ENCODE measurements at regions not wholly inside any gene's neighbourhood (a gene's known extent, or its start where the extent isn't known, plus 50 kb on each side); places are given as distances from the start of the nearest gene placed in this dataset.

DNA sequence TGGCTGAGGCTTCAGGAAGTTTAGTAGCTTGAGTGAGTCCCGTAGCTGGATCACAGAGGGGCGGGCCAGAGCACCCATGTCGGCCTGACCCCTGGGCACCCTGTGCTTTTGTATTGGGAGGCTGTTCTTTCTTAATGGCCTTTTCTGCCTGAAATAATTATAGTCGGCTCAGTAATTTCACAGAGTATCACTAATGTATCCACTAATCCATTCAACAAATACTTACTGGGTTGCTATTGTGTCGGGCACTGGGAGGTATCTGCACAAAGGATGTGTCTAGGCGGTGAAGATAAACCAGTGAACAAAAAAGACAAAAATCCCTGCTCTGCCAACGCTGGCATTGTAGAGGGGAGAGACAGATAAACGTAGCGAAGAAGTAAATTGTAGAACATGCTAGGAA is 318.6 kb downstream of the FOXL1 start:
- Mint-ChIP-seq H3K9me3 (no peaks in the 10 kb centered on the region), H3K4me1 (peaks cover 25% of the 10 kb centered on the region), H3K27ac (no peak overlapping the region), H3K4me3 (no peak overlapping the region), H3K27me3 (ENCODE audit: low read depth) (peaks cover 13% of the 10 kb centered on the region), H3K36me3 (no peaks in the 10 kb centered on the region)
- TF ChIP-seq, protein P1, sequence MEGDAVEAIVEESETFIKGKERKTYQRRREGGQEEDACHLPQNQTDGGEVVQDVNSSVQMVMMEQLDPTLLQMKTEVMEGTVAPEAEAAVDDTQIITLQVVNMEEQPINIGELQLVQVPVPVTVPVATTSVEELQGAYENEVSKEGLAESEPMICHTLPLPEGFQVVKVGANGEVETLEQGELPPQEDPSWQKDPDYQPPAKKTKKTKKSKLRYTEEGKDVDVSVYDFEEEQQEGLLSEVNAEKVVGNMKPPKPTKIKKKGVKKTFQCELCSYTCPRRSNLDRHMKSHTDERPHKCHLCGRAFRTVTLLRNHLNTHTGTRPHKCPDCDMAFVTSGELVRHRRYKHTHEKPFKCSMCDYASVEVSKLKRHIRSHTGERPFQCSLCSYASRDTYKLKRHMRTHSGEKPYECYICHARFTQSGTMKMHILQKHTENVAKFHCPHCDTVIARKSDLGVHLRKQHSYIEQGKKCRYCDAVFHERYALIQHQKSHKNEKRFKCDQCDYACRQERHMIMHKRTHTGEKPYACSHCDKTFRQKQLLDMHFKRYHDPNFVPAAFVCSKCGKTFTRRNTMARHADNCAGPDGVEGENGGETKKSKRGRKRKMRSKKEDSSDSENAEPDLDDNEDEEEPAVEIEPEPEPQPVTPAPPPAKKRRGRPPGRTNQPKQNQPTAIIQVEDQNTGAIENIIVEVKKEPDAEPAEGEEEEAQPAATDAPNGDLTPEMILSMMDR (IDR thresholded peaks at IDR 0.05; ENCODE audit: unreplicated experiment) = no peak
- no peak for DNase-seq (ENCODE audit: low spot score in 2 of 2, unreplicated experiment in 2 of 2)

DNA sequence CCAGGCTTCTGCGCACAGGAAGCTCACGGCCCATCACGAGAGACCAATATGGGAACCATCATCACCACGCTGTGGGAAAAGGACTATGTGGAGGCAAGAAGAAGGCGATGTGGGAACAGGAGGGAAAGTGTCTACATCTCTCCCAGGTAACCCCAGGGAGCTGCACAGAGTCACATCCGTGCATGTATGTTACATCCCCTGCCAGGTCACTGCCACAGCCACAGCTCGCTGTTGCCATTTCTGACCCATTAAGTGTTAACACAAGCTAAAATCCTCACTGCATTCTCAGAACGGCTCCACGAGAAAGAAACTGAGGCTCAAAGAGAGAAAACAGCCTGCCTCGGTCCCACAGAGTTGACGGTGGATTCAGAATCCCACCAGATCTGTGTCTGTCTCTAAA is 319.1 kb downstream of the FOXL1 start:
- Mint-ChIP-seq H3K27ac (no peak overlapping the region), H3K4me1 (peaks cover 23% of the 10 kb centered on the region), H3K27me3 (ENCODE audit: low read depth) (peaks cover 11% of the 10 kb centered on the region), H3K4me3 (no peak overlapping the region), H3K36me3 (no peaks in the 10 kb centered on the region), H3K9me3 (no peaks in the 10 kb centered on the region)
- TF ChIP-seq, protein P1 (IDR thresholded peaks at IDR 0.05; ENCODE audit: unreplicated experiment) = no peak
- no peak for DNase-seq (ENCODE audit: low spot score in 2 of 2, unreplicated experiment in 2 of 2)

DNA sequence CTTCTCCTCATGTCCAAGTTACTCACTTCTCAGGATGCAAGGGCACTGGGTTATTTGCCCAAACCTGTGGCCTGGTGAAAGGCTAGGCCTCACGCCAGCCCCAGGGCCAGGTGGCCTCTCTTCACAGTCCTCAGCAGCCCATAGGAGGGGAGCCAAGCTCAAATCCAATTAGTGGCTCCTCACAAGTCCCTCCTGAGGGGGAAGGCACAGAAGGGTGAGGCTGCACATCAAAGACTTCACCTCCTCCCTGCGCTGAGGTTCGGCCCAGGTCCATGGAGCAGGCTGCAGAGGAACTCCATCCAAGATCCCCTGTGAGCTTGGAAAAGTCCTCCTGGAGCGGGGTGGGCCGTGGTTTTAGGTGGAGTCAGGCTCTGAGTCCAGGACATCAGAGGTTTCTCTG is 320.0 kb downstream of the FOXL1 start:
- TF ChIP-seq, protein P1 (IDR thresholded peaks at IDR 0.05; ENCODE audit: unreplicated experiment) = no peak
- Mint-ChIP-seq H3K36me3 (no peaks in the 10 kb centered on the region), H3K9me3 (no peaks in the 10 kb centered on the region), H3K4me3 (no peak overlapping the region), H3K4me1 (peaks cover 21% of the 10 kb centered on the region), H3K27me3 (ENCODE audit: low read depth) (peaks cover 6% of the 10 kb centered on the region), H3K27ac (no peak overlapping the region)
- DNase-seq (ENCODE audit: low spot score in 2 of 2, unreplicated experiment in 2 of 2) = no peak

DNA sequence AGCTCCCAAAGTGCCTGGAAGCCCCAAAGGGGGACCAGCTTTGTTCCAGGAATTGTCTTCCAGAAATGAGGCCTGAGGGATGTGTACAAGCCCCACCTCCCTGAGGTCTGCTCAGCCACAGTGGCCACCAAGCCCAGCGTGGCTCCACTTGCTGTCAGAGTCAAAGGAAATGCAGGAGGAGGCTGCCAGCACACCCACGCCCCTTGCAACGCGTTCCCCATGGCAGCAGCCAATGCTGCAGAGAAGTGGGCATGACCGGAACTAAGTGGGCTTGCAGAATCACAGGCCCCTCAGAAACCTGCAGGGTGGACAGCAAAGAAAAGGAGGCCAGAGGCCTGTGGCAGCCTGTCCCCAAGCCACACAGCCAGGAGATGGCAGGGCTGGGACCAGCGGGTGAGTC is 320.8 kb downstream of the FOXL1 start:
- H3K36me3 Mint-ChIP-seq = no peaks in the 10 kb centered on the region
- no peak for DNase-seq (ENCODE audit: low spot score in 2 of 2, unreplicated experiment in 2 of 2)
- H3K9me3 Mint-ChIP-seq = no peaks in the 10 kb centered on the region
- TF ChIP-seq, protein P1 (IDR thresholded peaks at IDR 0.05; ENCODE audit: unreplicated experiment) = no peak
- peaks cover 26% of the 10 kb centered on the region for H3K4me1 Mint-ChIP-seq
- H3K27me3 Mint-ChIP-seq (ENCODE audit: low read depth) = peaks cover 8% of the 10 kb centered on the region
- no peak overlapping the region for H3K27ac Mint-ChIP-seq
- no peak overlapping the region for H3K4me3 Mint-ChIP-seq

DNA sequence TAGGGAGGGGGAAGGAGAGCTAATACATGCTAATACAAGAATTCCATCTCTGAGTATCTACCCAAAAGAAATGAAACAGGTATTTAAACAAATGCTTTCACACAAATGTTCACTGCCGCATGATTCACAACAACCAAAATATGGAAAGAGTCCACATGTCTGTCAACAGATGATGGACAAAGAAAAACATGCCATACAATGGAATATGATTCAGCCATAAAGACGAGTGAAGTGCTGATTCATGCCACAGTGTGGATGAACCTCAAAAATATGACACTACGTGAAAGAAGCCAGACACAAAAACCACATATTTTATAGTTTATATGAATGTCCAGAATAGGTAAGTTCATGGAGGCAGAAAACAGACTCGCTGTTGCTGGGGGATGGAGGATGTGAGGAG is 321.4 kb downstream of the FOXL1 start:
- Mint-ChIP-seq H3K36me3 (no peaks in the 10 kb centered on the region), H3K4me1 (peaks cover 32% of the 10 kb centered on the region), H3K27me3 (ENCODE audit: low read depth) (peaks cover 10% of the 10 kb centered on the region), H3K9me3 (no peaks in the 10 kb centered on the region), H3K27ac (no peak overlapping the region), H3K4me3 (no peak overlapping the region)
- DNase-seq (ENCODE audit: low spot score in 2 of 2, unreplicated experiment in 2 of 2) = no peak
- TF ChIP-seq, protein P1 (IDR thresholded peaks at IDR 0.05; ENCODE audit: unreplicated experiment) = no peak

DNA sequence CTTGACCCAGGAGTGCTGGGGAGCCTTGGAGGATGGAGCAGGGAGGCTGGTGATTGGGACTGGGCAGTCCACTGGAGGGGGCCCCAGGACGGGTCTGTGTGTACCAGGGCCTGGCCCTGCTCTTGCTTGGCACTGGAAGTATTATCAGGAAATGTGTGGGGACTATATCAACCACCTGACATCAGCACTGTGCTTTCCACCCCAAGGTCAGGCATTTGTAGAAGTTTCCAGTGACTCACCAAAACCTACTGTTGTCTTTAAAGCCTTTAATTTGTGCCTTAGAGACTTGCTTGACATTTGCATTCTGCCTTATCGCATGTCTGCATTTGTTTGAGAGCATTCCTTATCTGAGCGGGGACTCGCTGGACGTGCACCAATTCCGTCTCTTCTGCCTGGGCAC is 323.1 kb downstream of the FOXL1 start:
- H3K4me3 Mint-ChIP-seq = no peak overlapping the region
- TF ChIP-seq, protein P1 (IDR thresholded peaks at IDR 0.05; ENCODE audit: unreplicated experiment) = no peak
- H3K27ac Mint-ChIP-seq = no peak overlapping the region
- no peak for DNase-seq (ENCODE audit: low spot score in 2 of 2, unreplicated experiment in 2 of 2)
- no peaks in the 10 kb centered on the region for H3K36me3 Mint-ChIP-seq
- H3K9me3 Mint-ChIP-seq = no peaks in the 10 kb centered on the region
- peaks cover 37% of the 10 kb centered on the region for H3K4me1 Mint-ChIP-seq
- peaks cover 8% of the 10 kb centered on the region for H3K27me3 Mint-ChIP-seq (ENCODE audit: low read depth)
